Myocyte (in vitro differentiated cells): ENCODE measurements at regions not wholly inside any gene's neighbourhood (a gene's known extent, or its start where the extent isn't known, plus 50 kb on each side); places are given as distances from the start of the nearest gene placed in this dataset.
"Not testable (repeated sequence)": the region's sequence is repeated elsewhere in the genome, so short reads cannot be mapped to it uniquely, and the experiment has no call there.

Source experiments
- DNase-seq: peaks from one replicate; pipeline ENCODE4 v3.0.0-alpha.2; 2012; ENCODE audit warnings: low read depth

DNA sequence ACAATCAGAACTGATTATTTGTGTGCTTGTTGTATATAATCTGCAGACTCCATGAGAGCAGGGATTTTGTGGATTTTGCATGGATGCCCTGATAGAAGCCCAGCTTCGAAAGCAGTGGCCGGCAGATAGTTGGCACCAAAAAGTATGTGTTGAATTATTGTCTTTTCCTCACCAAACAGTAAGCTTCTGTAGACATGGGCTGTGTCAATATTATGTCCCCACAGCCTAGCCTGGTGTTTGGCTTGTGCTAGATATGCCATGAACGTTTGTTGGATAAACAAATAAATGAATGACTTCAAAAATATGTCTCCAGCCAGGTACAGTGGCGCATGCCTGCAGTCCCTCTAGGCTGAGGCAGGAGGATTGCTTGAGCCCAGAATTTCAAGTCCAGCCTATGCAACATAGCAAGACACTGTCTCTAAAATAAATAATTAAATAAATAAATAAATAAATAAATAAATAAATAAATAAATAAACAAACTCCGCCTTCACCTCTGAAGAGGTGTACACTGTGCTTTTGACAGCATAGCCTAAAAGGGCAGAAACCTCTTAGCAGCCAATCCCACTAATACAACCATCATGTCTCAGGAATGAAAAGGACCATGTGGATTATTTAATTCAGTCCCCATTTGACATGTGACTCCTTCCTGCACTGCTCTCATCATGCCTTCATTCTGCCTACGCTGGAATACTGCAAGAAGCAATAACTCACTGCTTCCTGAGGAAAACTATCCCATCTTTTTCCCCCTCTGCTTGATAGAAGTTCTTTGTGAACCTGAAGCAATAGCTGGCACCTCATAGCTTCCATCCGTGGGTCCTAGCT, 335.2 kb downstream of the FBXW7 start:
- no peak for DNase-seq

DNA sequence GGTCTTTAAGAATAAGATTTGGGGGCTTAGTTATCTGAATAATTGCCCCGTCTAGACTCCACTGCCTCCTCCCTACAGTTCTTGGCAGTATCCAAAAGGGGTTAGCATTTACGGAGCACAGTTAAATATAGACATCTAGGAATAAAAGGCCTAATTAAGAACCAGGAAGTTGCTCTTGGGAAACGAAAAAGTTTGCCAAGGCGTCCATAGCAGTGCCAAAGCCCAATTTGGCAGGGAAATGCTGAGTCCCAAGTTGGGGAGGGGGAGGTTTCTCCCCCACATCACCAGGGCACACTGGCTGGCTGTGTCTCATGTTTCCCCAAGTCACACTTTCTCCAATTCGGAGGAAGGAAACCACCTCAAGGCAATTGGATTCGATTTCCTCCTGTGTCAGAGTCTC, 338.7 kb downstream of the FBXW7 start:
- no peak for DNase-seq

DNA sequence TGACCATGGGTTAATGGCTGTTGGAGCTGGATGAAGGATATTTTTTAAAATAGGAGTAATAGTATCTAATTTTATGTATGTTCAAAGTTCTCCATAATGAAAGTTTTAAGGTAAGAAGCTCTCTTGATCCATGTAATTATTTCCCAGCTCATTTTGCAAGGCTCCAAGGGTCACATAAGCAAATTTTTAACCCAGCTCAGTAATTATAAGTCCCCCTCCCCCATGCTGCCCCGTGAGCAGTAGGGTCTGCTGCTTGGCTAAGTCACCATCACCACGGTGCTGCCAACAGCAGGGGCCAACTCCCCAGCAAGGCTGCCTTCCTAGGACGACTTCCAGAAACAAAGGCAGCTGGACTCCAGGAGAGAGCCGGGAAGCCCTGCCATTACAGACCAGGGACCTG, 340.0 kb downstream of the FBXW7 start:
- no peak for DNase-seq

DNA sequence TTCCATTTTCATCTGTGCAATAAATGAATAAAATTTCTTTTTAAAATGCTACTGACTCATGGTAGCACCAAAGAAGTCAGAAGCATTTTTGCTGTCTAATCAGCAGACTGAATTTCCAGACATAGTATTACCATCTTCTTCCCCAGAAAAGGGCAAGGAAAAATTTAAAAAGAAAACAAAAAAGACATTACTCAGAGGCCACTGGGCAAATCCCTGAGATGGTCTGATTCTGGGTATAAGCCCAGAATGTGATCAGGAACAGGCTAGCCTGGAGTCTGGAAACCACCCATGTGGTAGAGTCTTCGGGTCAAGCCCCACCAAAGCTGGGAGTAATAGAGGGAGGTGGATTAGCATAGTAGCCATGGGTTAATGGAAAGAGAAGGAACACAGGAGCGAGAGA, 342.8 kb downstream of the FBXW7 start:
- DNase-seq, result no peak

DNA sequence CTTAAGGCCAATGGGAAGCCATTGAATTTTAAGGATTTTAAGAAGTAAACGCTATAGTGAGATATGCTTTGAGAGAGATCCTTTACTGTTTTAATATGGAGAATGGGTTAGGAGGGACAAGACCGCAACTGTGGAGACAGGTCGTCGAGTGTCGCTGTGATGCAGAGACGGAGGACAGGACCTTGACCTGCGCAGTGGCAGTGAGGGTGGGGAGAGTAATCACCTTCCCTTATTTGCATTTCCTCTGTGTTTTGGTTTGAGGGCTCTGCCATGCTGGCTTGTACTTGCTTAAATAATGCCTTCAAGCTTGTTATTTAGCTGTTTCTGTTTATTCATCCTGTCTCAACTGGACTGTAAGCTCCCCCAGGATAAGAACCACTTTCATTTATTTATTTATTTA, 345.0 kb downstream of the FBXW7 start:
- DNase-seq, result no peak

DNA sequence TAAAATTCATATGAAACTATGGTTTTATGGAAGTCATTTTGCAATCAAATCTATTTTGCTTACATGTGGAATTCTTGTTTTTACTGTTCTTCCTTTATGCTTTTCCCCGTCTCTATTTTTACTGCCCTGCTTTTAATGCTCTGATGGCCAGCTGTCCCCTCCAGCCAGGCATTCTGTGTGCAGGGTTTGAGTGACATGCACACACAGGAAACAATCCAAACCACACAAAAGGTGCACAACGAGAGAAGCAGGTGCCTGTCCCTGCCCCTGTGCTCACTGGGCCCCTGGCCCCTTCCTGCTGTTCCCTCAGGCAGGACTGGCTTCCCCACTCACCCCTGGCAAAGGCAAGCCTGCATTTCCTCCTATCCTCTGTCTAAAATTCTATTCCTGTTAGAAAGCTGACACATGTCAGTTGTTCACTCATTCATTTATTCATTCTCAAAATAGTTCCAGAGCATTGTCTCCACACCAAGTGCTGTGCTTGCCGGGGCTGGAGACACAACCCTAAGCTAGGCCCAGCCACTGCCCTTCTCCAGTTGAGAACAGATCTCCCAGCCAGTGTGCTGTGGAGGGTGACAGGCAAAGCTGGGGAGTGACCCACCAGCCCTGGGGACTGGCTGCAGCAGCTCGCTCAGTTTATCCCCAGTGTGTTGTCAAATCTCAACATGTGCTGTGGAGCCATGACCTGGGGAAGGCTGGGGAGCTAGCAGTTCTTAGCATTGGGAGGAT, 346.3 kb downstream of the FBXW7 start:
- DNase-seq, result peak; percentile 83

DNA sequence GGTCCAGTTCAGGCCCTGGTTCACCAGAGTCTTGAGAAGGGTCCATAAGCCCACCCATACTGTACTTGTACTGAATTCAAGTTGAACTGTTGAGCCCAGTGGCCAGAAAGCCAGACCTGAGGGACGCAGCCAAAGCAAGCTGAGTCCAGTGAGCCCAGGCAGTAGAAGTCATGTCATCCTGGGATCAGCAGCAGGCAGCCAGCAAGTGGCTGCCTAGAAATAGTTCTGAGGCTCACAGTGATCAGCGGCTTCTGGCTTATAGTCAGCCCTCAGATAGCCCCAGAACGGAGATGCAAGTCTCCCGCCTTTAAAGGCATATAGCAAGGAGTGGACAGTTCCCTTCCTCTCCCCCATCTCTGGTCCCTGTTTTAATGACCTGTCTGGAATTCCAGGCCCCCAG, 347.1 kb downstream of the FBXW7 start:
- peak; percentile 75 for DNase-seq

DNA sequence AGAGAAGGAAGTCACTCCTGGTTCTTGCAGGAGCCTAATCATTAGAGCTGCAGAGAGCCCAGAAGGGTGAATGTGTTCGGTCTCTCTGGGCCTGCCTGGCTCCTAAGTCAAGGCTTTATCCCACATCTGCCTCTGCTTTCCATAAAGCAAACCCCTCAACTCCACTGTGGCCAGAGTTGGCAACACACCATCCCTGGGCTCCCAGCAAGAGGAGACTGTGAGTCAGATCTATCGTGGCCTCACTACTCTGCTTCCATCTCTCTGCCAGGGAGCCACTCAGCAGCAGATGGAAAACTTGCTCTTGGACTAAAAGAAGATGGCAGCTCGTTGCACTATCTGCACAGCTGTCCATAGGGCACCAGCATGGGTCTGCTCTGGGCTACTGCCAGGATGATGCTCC, 348.2 kb downstream of the FBXW7 start:
- peak; percentile 75 for DNase-seq

DNA sequence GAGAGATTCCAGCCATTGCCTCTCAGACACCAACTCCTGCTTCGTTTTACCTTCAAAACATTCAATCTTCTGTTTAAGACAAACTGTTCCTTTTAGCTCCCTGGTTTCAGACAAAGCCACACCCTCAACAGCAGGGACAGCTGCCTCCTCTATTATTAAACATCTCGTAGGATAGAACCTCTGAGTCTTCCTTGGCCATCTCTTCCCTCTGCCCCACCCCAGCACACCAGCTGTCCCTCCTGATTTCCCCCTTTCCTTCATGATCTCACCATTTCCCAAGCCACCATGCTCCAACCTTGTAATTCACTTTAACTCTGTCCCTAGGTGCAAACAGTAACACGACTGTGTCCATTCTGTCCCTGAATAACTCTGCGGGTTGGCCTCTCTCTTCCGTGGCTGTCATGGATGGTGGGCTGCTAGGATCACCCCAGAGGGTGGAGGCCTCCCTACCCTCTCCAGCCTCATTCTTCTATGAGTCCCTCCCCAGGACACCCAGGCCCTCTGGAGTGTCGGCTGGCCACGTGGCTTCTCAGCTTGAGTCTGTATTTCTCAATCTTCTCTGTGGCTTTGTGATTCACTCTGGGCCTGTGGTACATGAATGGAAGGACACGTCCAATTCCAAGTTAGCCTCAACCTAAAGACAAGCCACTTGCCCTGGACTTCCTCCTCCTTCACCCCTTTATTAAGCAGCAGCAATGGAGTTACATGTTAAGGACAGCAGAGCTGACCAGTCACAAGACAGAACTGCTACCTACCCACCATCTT, 349.9 kb downstream of the FBXW7 start:
- peak; percentile 92 for DNase-seq

DNA sequence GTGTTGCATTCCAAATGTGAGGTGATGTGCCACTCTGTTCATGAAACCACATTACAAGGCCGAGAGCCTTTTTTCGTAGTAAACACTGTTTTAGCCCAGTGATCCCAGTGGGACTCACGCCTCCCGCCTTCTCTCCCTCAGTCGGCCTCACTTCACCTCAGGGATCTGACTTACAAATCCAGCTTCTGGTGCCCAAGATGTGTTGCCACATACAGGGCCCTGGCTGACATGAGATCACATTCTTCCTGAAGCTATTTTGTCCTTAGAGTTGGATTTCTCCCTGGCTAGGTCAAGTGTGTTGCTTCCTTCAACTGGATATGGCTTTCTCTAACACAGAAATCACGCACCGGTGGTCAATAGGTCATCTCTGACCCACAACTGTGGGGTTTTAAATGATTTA, 354.7 kb downstream of the FBXW7 start:
- no peak for DNase-seq

DNA sequence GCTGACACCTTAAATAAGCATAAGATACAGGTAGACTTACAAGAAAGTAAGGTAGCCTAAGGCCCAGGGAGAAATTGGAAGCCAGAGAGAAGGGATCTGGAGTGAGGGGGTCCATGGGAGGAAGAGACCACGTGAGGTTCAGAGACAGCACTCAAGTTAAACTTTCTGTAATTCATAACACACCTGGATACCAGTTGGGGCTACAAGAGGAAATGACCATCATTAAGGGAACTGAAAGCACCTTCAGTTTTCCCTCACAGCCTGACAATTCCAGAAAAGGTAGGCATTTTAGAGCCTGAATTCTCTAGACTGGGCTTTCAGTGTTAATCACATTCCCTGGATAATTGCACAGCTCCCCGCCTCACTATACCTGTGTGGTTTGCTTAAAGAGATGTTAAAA, 355.5 kb downstream of the FBXW7 start:
- DNase-seq, result no peak

DNA sequence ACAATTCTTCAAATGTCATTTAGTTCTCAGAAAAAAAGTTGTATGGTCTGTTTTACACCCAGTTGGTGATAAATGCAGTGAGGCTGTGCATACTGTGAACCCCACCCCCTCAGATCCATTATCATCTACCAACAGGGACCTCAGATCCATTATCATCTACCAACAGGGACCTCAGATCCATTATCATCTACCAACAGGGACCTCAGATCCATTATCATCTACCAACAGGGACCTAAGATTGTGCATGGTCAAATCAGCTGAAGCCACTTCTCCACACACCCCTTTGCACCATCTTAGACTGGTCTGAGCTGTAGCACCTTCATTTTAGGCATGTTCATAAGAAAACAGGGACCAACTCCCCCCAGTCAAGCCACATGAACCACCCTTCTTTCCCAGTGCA, 358.4 kb downstream of the FBXW7 start:
- DNase-seq, result not testable (repeated sequence)

DNA sequence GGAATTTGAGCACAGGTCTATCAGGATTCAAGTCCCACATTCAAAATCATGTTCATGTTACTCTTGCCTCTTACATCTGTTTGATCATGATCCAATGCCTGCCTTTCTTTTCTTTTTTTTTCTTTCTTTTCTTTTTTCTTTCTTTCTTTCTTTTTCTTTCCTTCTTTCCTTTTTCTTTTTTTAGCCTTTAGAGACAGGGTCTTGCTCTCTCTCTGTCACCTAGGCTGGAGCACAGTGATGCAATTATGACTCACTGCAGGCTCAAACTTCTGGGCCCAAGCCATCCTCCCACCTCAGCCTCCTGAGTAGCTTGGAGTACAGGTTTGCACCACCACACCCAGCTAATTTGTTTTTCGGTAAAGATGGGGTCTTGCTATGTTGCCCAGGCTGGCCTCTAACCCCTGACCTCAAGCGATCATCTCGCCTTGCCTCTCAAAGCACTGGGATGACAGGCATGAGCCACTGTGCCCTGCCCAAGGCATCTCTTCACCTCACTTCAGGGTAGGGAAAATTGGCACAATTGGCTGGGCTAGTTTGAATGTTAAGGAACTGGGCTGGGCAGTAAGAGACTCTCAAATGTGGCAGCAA, 359.2 kb downstream of the FBXW7 start:
- no peak for DNase-seq

DNA sequence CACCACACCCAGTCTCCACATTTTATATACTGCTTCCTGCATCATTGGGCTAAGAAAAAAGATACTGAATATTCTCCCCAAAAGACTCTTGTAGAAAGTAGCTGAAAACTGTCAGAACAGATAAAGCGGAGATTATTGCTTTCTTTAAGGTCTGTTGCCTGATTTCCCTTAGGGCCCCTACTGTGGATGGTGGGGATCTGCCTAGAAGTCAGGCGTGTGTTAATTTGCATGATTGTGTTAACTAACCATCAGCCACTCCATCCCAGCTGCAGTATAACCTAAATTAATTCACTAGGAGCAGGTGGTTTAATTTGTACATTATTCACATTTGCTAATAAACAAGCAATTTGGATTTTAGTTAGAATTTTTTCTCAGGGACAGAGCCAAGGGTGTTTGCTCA, 360.3 kb downstream of the FBXW7 start:
- no peak for DNase-seq

DNA sequence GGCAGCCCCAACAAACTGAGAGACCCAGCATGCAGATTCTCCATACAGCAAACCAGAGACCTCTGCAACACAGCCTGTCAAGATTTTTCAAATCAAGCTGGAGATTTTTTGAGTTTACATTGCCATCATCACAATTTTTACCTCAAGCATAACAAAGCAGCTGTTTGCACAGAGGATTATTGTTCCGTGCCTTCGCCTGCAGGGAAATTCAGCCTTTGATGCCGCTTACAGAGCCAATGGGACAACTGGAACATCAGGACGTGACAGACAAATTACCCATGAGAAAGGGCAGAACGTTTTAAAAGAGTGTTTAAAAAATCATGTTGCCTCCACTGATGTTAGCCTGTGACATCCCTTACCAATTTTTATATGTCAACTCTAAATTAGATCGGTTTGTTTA, 363.7 kb downstream of the FBXW7 start:
- no peak for DNase-seq

DNA sequence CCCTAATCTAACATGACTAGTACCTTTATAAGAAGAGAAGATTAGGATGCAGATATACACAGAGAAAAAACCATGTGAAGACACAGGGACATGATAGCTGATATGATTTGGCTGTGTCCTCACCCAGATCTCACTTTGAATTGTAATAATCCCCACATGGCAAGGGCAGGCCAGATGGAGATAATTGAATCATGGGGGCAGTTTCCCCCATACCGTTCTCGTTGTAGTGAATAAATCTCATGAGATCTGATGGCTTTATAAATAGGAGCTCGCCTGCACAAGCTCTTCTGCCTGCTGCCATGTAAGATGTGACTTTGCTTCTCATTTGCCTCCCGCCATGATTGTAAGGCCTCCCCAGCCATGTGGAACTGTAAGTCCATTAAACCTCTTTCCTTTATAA, 364.3 kb downstream of the FBXW7 start:
- no peak for DNase-seq

DNA sequence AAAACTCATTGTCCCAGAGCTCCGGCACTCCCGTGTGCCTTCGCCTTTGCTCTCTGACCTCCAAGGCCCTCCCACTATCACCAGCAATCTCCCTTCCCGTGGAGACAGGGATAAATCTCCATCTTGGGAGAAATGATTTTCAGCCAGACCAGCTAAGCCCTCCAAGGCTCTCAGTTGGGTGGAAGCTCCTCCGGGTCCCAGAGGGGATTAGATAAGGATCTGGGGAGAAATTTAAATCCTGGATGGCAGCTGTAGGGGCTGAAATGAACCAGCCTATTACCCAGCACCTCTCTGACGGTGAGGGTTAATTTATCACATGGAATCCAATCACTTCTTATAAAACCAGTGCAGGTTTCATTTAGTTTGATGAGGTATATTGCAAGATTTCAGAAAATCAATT, 366.2 kb downstream of the FBXW7 start:
- no peak for DNase-seq

DNA sequence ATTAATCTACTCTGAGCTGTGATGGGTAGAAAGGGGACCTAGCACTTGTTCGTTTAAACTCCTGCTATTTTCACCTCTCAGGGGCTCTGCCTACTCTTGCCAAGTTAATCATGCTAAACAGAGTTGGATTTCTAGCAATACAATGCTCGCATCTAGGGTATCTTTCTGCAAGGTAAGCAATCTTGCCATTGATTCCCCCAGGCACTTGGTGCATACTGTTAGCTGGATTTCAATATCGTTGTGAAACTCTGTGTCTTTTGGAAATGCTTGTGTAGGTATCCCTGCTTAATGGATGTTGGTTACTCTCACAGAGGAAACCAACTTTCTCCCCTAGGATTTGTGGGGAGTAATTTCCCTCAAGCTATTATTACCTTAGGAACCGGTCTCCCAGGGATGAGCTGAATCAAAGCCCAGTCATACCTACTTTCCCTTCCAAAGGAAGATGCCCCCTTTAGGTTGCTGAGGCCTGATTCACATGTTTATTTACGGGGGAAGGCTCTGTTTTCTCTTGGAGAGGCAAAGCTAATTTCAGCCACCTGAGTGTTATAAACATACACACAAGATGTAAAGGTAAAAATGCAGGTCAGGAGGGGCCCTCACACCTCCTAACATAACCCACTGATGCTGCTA, 366.8 kb downstream of the FBXW7 start:
- DNase-seq, result no peak

DNA sequence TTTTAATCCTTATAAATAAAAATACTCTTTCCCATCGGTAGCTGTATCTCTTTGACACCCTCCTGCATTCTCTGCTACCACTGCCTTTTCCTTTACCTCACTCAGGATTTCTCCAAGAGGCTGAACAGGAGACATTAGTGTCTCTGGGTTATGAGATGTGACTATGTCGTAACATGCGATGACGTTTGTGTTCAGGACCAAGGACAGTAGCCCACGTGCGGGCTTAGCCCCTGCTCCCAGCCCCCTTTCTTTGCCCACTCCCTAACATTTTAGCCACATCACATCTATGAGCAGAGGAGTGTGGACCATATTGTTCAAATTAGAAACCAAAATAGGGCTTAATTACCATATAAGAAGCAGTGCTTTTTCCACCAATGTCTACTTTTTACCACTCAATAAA, 369.3 kb downstream of the FBXW7 start:
- peak; percentile 44 for DNase-seq

DNA sequence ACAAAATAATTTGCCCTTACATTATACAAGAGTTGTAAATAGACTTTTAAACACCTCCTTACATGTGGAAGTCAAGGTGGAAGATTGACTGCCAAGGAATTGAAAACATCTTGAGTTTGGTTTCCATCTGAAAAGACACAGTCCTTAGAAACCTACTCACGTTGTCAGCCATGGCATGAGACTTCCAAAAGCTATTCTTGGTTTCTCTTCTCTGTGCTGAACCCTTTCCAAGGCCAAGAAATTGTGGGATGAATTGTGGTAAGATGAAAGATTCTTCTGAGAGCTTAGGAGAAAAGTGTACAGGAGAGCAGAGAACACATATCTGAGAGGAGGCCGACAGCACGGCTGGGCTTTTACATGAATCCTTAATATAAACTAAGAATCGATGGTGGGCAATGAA, 370.0 kb downstream of the FBXW7 start:
- peak; percentile 28 for DNase-seq

DNA sequence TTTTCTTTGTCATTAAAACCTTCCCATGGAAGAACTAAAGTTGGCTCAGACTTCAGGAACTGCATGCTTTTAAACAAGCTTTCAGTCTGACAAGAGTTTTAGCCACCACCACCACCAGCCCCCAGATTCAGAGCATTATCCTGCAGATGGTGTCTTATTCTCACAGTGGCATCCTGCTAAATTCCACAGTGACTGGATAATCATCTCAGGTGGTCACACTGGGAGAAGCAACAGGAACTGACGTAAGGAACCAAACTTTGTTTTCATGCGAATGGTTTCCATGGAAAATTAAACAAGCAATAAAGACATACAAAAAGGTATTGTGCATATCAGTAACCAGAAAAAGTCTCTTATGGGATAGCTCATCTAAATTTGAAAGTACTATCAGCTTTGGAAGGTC, 370.7 kb downstream of the FBXW7 start:
- DNase-seq, result peak; percentile 65
